IPS DF 6.9 (cell line): ENCODE measurements at regions not wholly inside any gene's neighbourhood (a gene's known extent, or its start where the extent isn't known, plus 50 kb on each side); places are given as distances from the start of the nearest gene placed in this dataset.
"Not testable (repeated sequence)": the region's sequence is repeated elsewhere in the genome, so short reads cannot be mapped to it uniquely, and the experiment has no call there.

Experiments used
- DNase-seq: peaks from one replicate; pipeline ENCODE4 v3.0.0-alpha.2; 2013; ENCODE audit warnings: low read depth, low spot score
- H3K27ac ChIP-seq: one replicate; pipeline ENCODE4 v1.5.1; 2013; ENCODE audit warnings: low read length, control low read depth
- H3K27me3 ChIP-seq: 2 replicates; pipeline ENCODE4 v1.6.1; 2013; ENCODE audit warnings: mild to moderate bottlenecking, low read length; ENCODE audit not compliant: control insufficient read depth, insufficient read depth
- H3K36me3 ChIP-seq: 2 replicates; pipeline ENCODE4 v1.6.1; 2013; ENCODE audit warnings: low read length; ENCODE audit not compliant: control insufficient read depth, insufficient read depth
- H3K4me1 ChIP-seq: 2 replicates; pipeline ENCODE4 v1.6.1; 2013; ENCODE audit warnings: low read length; ENCODE audit not compliant: control insufficient read depth, insufficient read depth
- H3K4me3 ChIP-seq: 2 replicates; pipeline ENCODE4 v1.5.1; 2013; ENCODE audit warnings: mild to moderate bottlenecking, low read length
- H3K9me3 ChIP-seq: 2 replicates; pipeline ENCODE4 v1.6.1; 2013; ENCODE audit warnings: low read length, inconsistent platforms; ENCODE audit not compliant: control insufficient read depth, insufficient read depth
- whole genome bisulfite sequencing: extraction: QIAGEN DNeasy Blood & Tissue Kit; methylation state at CpG from one replicate; pipeline ENCODE4 v1.1.7; 2013; ENCODE audit warnings: mixed read lengths, missing lambda C conversion rate; ENCODE audit not compliant: insufficient read length, insufficient coverage; 5-methylcytosine and 5-hydroxymethylcytosine counted together

GRCh38 chr2:3899536-3900155 lies 196.3 kb downstream of the DCDC2C start:
- no peaks in the 10 kb centered on the region for H3K9me3 ChIP-seq
- no peak overlapping the region for H3K27ac ChIP-seq
- no peaks in the 10 kb centered on the region for H3K4me1 ChIP-seq
- no CpG with 5 or more reads among the region's 4 CpGs for WGBS
- no peaks in the 10 kb centered on the region for H3K36me3 ChIP-seq
- no peak overlapping the region for H3K4me3 ChIP-seq
- no peaks in the 10 kb centered on the region for H3K27me3 ChIP-seq
- no peak for DNase-seq

GRCh38 chr2:3902131-3902530 lies 198.8 kb downstream of the DCDC2C start:
- no CpG with 5 or more reads among the region's 8 CpGs for WGBS
- Histone ChIP-seq H3K4me3 (no peak overlapping the region), H3K27me3 (no peaks in the 10 kb centered on the region), H3K4me1 (no peaks in the 10 kb centered on the region), H3K36me3 (no peaks in the 10 kb centered on the region), H3K27ac (no peak overlapping the region), H3K9me3 (no peaks in the 10 kb centered on the region; the same call in 1 of the 2 replicates)
- DNase-seq = no peak

- Histone ChIP-seq H3K4me3 (no peak overlapping the region), H3K27ac (no peak overlapping the region), H3K27me3 (no peaks in the 10 kb centered on the region), H3K36me3 (no peaks in the 10 kb centered on the region), H3K4me1 (no peaks in the 10 kb centered on the region), H3K9me3 (no peaks in the 10 kb centered on the region; the same call in 1 of the 2 replicates)
- no CpG with 5 or more reads among the region's 6 CpGs for WGBS
- no peak for DNase-seq
Observed at GRCh38 chr2:3904061-3904460, 200.7 kb downstream of the DCDC2C start.

- H3K9me3 ChIP-seq, H3K4me3 ChIP-seq, H3K36me3 ChIP-seq, H3K4me1 ChIP-seq, H3K27ac ChIP-seq, DNase-seq, H3K27me3 ChIP-seq: not testable (repeated sequence)
- WGBS = no CpG with 5 or more reads among the region's 1 CpG
Observed at GRCh38 chr2:3908498-3908897, 205.1 kb downstream of the DCDC2C start.

GRCh38 chr2:3911882-3912455 lies 208.6 kb downstream of the DCDC2C start:
- no peaks in the 10 kb centered on the region for H3K36me3 ChIP-seq
- WGBS = no CpG with 5 or more reads among the region's 13 CpGs
- no peaks in the 10 kb centered on the region for H3K4me1 ChIP-seq
- no peak for DNase-seq
- no peaks in the 10 kb centered on the region for H3K27me3 ChIP-seq
- no peak overlapping the region for H3K27ac ChIP-seq
- peaks cover 2% of the 10 kb centered on the region; the same call in 1 of the 2 replicates for H3K9me3 ChIP-seq
- H3K4me3 ChIP-seq = no peak overlapping the region

GRCh38 chr2:3913166-3913565 lies 209.8 kb downstream of the DCDC2C start:
- no peaks in the 10 kb centered on the region; the same call in 1 of the 2 replicates for H3K27me3 ChIP-seq
- H3K9me3 ChIP-seq = peaks cover 2% of the 10 kb centered on the region; the same call in 1 of the 2 replicates
- no peaks in the 10 kb centered on the region for H3K4me1 ChIP-seq
- H3K4me3 ChIP-seq = no peak overlapping the region
- H3K27ac ChIP-seq = no peak overlapping the region
- no peak for DNase-seq
- no peaks in the 10 kb centered on the region for H3K36me3 ChIP-seq
- WGBS = no CpG with 5 or more reads among the region's 12 CpGs

- no peak overlapping the region for H3K27ac ChIP-seq
- no peaks in the 10 kb centered on the region for H3K4me1 ChIP-seq
- H3K36me3 ChIP-seq = no peaks in the 10 kb centered on the region
- H3K9me3 ChIP-seq = peaks cover 2% of the 10 kb centered on the region; the same call in 1 of the 2 replicates
- no peaks in the 10 kb centered on the region; the same call in 1 of the 2 replicates for H3K27me3 ChIP-seq
- no CpG with 5 or more reads among the region's 3 CpGs for WGBS
- H3K4me3 ChIP-seq = no peak overlapping the region
- DNase-seq = no peak
Observed at GRCh38 chr2:3914241-3914640, 210.9 kb downstream of the DCDC2C start.

- WGBS = no CpG with 5 or more reads among the region's 5 CpGs
- no peak overlapping the region for H3K27ac ChIP-seq
- H3K4me3 ChIP-seq = no peak overlapping the region
- H3K4me1 ChIP-seq = no peaks in the 10 kb centered on the region
- H3K27me3 ChIP-seq = no peaks in the 10 kb centered on the region
- no peaks in the 10 kb centered on the region for H3K9me3 ChIP-seq
- H3K36me3 ChIP-seq = no peaks in the 10 kb centered on the region
- no peak for DNase-seq
Observed at GRCh38 chr2:3927031-3927430, 223.7 kb downstream of the DCDC2C start.

- H3K27me3 ChIP-seq = no peaks in the 10 kb centered on the region
- H3K4me3 ChIP-seq = no peak overlapping the region
- no peak for DNase-seq
- no peaks in the 10 kb centered on the region for H3K9me3 ChIP-seq
- H3K4me1 ChIP-seq = no peaks in the 10 kb centered on the region
- no peaks in the 10 kb centered on the region for H3K36me3 ChIP-seq
- no peak overlapping the region for H3K27ac ChIP-seq
- no CpG with 5 or more reads among the region's 3 CpGs for WGBS
Observed at GRCh38 chr2:3929374-3929773, 226.0 kb downstream of the DCDC2C start.

- H3K4me1 ChIP-seq = no peaks in the 10 kb centered on the region
- no CpG with 5 or more reads among the region's 8 CpGs for WGBS
- H3K9me3 ChIP-seq = no peaks in the 10 kb centered on the region
- no peaks in the 10 kb centered on the region for H3K36me3 ChIP-seq
- DNase-seq = no peak
- no peak overlapping the region for H3K4me3 ChIP-seq
- H3K27me3 ChIP-seq = no peaks in the 10 kb centered on the region
- H3K27ac ChIP-seq = no peak overlapping the region
Observed at GRCh38 chr2:3930246-3930645, 226.9 kb downstream of the DCDC2C start.

GRCh38 chr2:3940661-3941060 lies 237.3 kb downstream of the DCDC2C start:
- Histone ChIP-seq H3K4me1 (peaks cover 2% of the 10 kb centered on the region; the same call in 1 of the 2 replicates), H3K36me3 (no peaks in the 10 kb centered on the region; the same call in 1 of the 2 replicates), H3K27me3 (no peaks in the 10 kb centered on the region), H3K4me3 (no peak overlapping the region), H3K27ac (no peak overlapping the region), H3K9me3 (no peaks in the 10 kb centered on the region)
- DNase-seq = no peak
- WGBS = no CpG with 5 or more reads among the region's 7 CpGs
